ENCODE measurements at regions not wholly inside any gene's neighbourhood (a gene's known extent, or its start where the extent isn't known, plus 50 kb on each side); places are given as distances from the start of the nearest gene placed in this dataset.
A peak's percentile ranks its signal among the peaks of the same experiment; 100 is the strongest.

DNA sequence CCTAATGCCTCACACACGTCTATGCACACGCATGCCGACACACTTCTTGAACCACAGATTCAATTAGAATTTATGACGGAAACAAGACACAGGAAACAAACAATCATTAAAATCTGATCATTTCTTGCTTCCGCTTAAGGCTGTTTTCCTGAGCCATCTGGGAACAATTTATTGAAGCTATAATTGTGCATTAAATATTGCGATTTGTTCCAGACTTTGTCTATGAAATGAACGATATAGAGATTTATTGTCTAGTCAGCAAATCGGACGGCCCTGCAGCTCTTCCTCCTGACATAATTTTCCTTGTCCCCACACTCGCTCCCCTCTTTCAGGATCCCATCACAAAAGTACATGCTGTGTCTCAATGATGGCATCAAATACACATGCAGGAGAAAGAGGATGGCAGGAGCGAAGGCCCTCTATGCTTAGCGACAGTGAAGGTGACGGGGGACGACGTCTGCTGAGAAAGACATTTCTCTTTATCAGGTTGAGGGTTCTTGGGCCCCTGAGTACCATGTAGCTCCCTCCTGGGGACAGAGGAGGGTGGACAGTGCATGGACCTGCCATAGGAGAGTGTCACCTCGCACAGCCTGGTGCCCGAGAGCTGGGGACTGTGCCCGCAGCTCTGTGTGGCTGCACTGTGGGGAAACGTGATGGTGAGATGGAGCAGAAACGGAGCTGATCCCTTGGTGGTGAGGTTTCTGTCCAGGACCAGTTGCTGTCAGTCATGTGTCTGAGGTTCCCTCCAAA lies 157.3 kb downstream of the ACKR3 start:
- TF ChIP-seq EZH2 (IDR thresholded peaks at IDR 0.05) (no peak), POLR2AphosphoS5 (IDR thresholded peaks at IDR 0.05; ENCODE audit: borderline replicate concordance, low read depth, low read length) (peak; percentile 56; the same call in 1 of the 2 replicates), FOXP2 (optimal IDR thresholded peaks at IDR 0.05; ENCODE audit: control extremely low read depth, extremely low read length, insufficient read depth) (peak; percentile 28)
